HCT116 (cell line): ENCODE measurements at regions not wholly inside any gene's neighbourhood (a gene's known extent, or its start where the extent isn't known, plus 50 kb on each side); places are given as distances from the start of the nearest gene placed in this dataset.

Experiments used
- ATAC-seq: fragments of 200-7000 bp; cut with Tn5 transposase; 2 replicates; pipeline ENCODE4 v1.9.1; 2020; ENCODE audit warnings: mild to moderate bottlenecking, moderate library complexity
- BruUV-seq: library from RNA; stranded (reverse); fragments of 400-500 nt; replicated peaks from 2 replicates; lab custom pipeline; 2021; lab: Mats Ljungman, UMichigan
- CTCF ChIA-PET: fragments of 300-600 bp; sonication (Branson Sonifier 250); formaldehyde crosslinking; loops from one replicate; lab custom pipeline; 2021; ENCODE audit warnings: antibody characterized with exemption; lab: Charles Lee
- POLR2A ChIA-PET: fragments of 300-600, 350-600 bp; sonication (Branson Sonifier 250); formaldehyde crosslinking; loops from one replicate; lab custom pipeline; 2021; ENCODE audit warnings: antibody characterized with exemption; lab: Charles Lee
- RAD21 ChIA-PET, 2 experiments: fragments of 300-600 bp; sonication (Branson Sonifier 250); formaldehyde crosslinking; loops; one replicate each; lab custom pipeline; 2023; ENCODE audit warnings: low total read pairs in 2 of 2; ENCODE audit not compliant: uncharacterized antibody in 2 of 2, unreplicated experiment in 2 of 2, low non-redundant PET in 1 of 2; lab: Charles Lee
- DNase-seq: peaks from one replicate; pipeline ENCODE4 v3.0.0-alpha.2; 2010; ENCODE audit warnings: low read depth, low spot score
- H2AFZ ChIP-seq: fragments of 200-600 bp; shearing (Covaris generic), sonication (generic); 2 replicates; pipeline ENCODE4 v1.6.1; 2017; ENCODE audit warnings: low read depth, mixed run types, mixed read lengths, antibody characterized with exemption, low read length; ENCODE audit not compliant: poor library complexity, severe bottlenecking
- H3K27ac ChIP-seq: 2 replicates; pipeline ENCODE4 v1.5.1; 2012; ENCODE audit warnings: low read depth, low read length
- H3K27me3 ChIP-seq: fragments of 200-600 bp; sonication (generic); 2 replicates; pipeline ENCODE4 v1.6.1; 2016; ENCODE audit warnings: mixed run types, low read length, mixed read lengths; ENCODE audit not compliant: insufficient read depth
- H3K36me3 ChIP-seq, 2 experiments: fragments of 200-500 bp in 1 of 2; fragments of 200-600 bp in 1 of 2; sonication (Bioruptor generic) in 1 of 2; sonication (generic) in 1 of 2; 2 replicates each; pipeline versions ENCODE4 v1.5.1 to v1.6.1; 2014 to 2016; ENCODE audit warnings: low read length in 2 of 2, inconsistent platforms in 1 of 2, mixed read lengths in 1 of 2, mixed run types in 1 of 2; ENCODE audit not compliant: insufficient read depth in 2 of 2, control insufficient read depth in 1 of 2
- H3K4me1 ChIP-seq, 2 experiments: fragments of 200-600 bp in 1 of 2; sonication (generic) in 1 of 2; 2 replicates each; pipeline versions ENCODE4 v1.5.1 to v1.6.1; 2012 to 2017; ENCODE audit warnings: low read length in 2 of 2, inconsistent platforms in 1 of 2, mild to moderate bottlenecking in 1 of 2, mixed read lengths in 1 of 2, mixed run types in 1 of 2, moderate library complexity in 1 of 2; ENCODE audit not compliant: insufficient read depth in 2 of 2, control insufficient read depth in 1 of 2
- H3K4me2 ChIP-seq: fragments of 200-600 bp; sonication (generic); 2 replicates; pipeline ENCODE4 v1.6.1; 2017; ENCODE audit warnings: mixed run types, low read length, mixed read lengths
- H3K4me3 ChIP-seq, 2 experiments: fragments of 200-600 bp in 1 of 2; sonication (generic) in 1 of 2; replicated peaks in 1 of 2; 2 replicates each; pipeline ENCODE4 v1.5.1; 2011 to 2016; ENCODE audit warnings: low read length in 2 of 2, control low read depth in 1 of 2, low read depth in 1 of 2, mild to moderate bottlenecking in 1 of 2, mixed read lengths in 1 of 2, mixed run types in 1 of 2
- H3K79me2 ChIP-seq: fragments of 200-600 bp; sonication (generic); 2 replicates; pipeline ENCODE4 v1.6.1; 2017; ENCODE audit warnings: mild to moderate bottlenecking, mixed run types, low read length, moderate library complexity, mixed read lengths; ENCODE audit not compliant: insufficient read depth
- H3K9ac ChIP-seq: fragments of 200-600 bp; sonication (generic); 2 replicates; pipeline ENCODE4 v1.6.1; 2016; ENCODE audit warnings: low read length, mixed read lengths
- H3K9me2 ChIP-seq: fragments of 200-600 bp; sonication (generic), shearing (Covaris generic); 2 replicates; pipeline ENCODE4 v1.6.1; 2017; ENCODE audit warnings: mixed run types, mild to moderate bottlenecking, moderate library complexity; ENCODE audit not compliant: insufficient read depth
- H3K9me3 ChIP-seq, 2 experiments: fragments of 200-500 bp in 1 of 2; fragments of 200-600 bp in 1 of 2; sonication (Bioruptor generic) in 1 of 2; sonication (generic) in 1 of 2; 2 replicates each; pipeline ENCODE4 v1.6.1; 2014 to 2017; ENCODE audit warnings: low read length in 2 of 2, mixed read lengths in 2 of 2, inconsistent platforms in 1 of 2, low read depth in 1 of 2, mild to moderate bottlenecking in 1 of 2, mixed run types in 1 of 2, moderate library complexity in 1 of 2; ENCODE audit not compliant: control insufficient read depth in 1 of 2, insufficient read depth in 1 of 2
- H4K20me1 ChIP-seq: fragments of 200-600 bp; sonication (generic), shearing (Covaris generic); 2 replicates; pipeline ENCODE4 v1.6.1; 2017; ENCODE audit warnings: mixed run types, mild to moderate bottlenecking, moderate library complexity; ENCODE audit not compliant: insufficient read depth
- CTCF ChIP-seq, 3 experiments: fragments of 200-600 bp in 1 of 3; sonication (generic) in 1 of 3; IDR thresholded peaks in 2 of 3; conservative IDR thresholded peaks in 1 of 3; 2 replicates each; pipeline ENCODE4 v1.5.1; 2012 to 2017; ENCODE audit warnings: low read depth in 2 of 3, low read length in 2 of 3, antibody characterized with exemption in 1 of 3, borderline replicate concordance in 1 of 3, control low read depth in 1 of 3, mild to moderate bottlenecking in 1 of 3, mixed read lengths in 1 of 3, mixed run types in 1 of 3, moderate library complexity in 1 of 3; ENCODE audit not compliant: insufficient read depth in 1 of 3
- ELF1 ChIP-seq: IDR thresholded peaks from 2 replicates; pipeline ENCODE4 v1.6.1; 2012; ENCODE audit warnings: low read depth, borderline replicate concordance
- FOSL1 ChIP-seq: IDR thresholded peaks from 2 replicates; pipeline ENCODE4 v1.6.1; 2012; ENCODE audit warnings: low read depth
- RAD21 ChIP-seq: IDR thresholded peaks from 2 replicates; pipeline ENCODE4 v1.6.1; 2012; ENCODE audit warnings: low read depth, mild to moderate bottlenecking
- REST ChIP-seq: IDR thresholded peaks from 2 replicates; pipeline ENCODE4 v1.6.1; 2012; ENCODE audit warnings: low read depth
- SIN3A ChIP-seq: IDR thresholded peaks from 2 replicates; pipeline ENCODE4 v1.6.1; 2012; ENCODE audit warnings: low read depth
- SP1 ChIP-seq: IDR thresholded peaks from 2 replicates; pipeline ENCODE4 v1.6.1; 2012; ENCODE audit warnings: low read depth
- TCF7L2 ChIP-seq: IDR thresholded peaks from 2 replicates; pipeline ENCODE4 v1.7.0; 2011; ENCODE audit warnings: borderline replicate concordance, inconsistent platforms; ENCODE audit not compliant: insufficient read depth, insufficient read length; ENCODE audit errors: extremely low read depth
- YY1 ChIP-seq: IDR thresholded peaks from 2 replicates; pipeline ENCODE4 v1.6.1; 2011; ENCODE audit warnings: low read length, low read depth, moderate library complexity, mild to moderate bottlenecking; ENCODE audit not compliant: insufficient replicate concordance; ENCODE audit errors: extremely low read depth
- intact Hi-C: fragments of 100-400 bp; cut with micrococcal nuclease; formaldehyde crosslinking; loops from 2 replicates; pipeline ENCODE4 v1.10.0; 2022
- TF ChIP-seq, protein P1 (sequence below): IDR thresholded peaks from 2 replicates; pipeline ENCODE4 v1.6.1; 2012

DNA sequence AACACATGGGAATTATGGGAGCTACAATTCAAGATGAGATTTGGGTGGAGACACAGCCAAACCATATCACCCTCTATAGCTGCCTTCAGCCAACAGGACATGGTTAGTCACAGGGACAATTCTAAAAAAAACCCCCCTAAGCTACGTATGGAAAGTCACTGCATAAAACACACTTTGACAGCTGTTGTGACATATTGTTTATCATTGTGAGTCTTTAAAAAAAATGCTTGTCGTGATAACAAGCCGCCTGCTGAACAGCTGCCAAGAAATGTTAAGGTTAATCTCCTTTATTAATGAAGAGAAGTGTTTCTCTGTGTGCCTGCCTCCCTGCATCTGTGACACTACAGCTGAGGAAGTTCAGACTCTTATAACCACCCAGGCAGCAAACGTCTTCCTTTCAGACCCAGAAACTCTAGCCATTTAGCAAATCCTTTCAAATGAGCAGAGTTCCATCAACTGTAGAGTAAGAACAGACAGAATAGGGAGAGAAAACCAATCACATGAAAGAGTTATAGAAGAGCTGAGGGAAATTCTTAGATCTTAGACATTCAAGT lies 1459.6 kb upstream of the TMEM132C start:
- Histone ChIP-seq H3K27me3 (peaks cover 31% of the 10 kb centered on the region), H3K4me2 (no peak overlapping the region), H3K79me2 (no peaks in the 10 kb centered on the region), H3K4me1 (no peaks in the 10 kb centered on the region), H2AFZ (no peak overlapping the region), H3K27ac (no peak overlapping the region), H3K9me2 (no peaks in the 10 kb centered on the region), H3K9ac (no peak overlapping the region), H4K20me1 (no peaks in the 10 kb centered on the region), H3K9me3 (no peaks in the 10 kb centered on the region), H3K4me3 (no peak overlapping the region), H3K36me3 (no peaks in the 10 kb centered on the region)
- no peak for TF ChIP-seq SIN3A
- no peak for TF ChIP-seq REST
- TF ChIP-seq RAD21 = no peak
- no peak for TF ChIP-seq FOSL1
- no peak for TF ChIP-seq CTCF (IDR thresholded peaks at IDR 0.05 in 2 of 3, conservative IDR thresholded peaks at IDR 0.05 in 1 of 3; ENCODE audit: borderline replicate concordance in 1 of 3, insufficient read depth in 1 of 3, low read depth in 2 of 3, low read length in 2 of 3)
- TF ChIP-seq ELF1 = no peak
- TF ChIP-seq TCF7L2 = no peak
- TF ChIP-seq SP1 = no peak
- TF ChIP-seq YY1 = no peak
- TF ChIP-seq, protein P1, sequence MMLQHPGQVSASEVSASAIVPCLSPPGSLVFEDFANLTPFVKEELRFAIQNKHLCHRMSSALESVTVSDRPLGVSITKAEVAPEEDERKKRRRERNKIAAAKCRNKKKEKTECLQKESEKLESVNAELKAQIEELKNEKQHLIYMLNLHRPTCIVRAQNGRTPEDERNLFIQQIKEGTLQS = no peak
- DNase-seq = no peak
- no peak for ATAC-seq
- BruUV-seq = no TSS peak
- POLR2A ChIA-PET = no interaction called here
- CTCF ChIA-PET = interaction anchor here (0.9 kb wide), 1 partner anchor 23 kb away, joined by 3 read pairs; no protein-coding TSS in a partner anchor
- intact Hi-C loops = no loop called here
- RAD21 ChIA-PET = no interaction called here
